ENCODE measurements at regions not wholly inside any gene's neighbourhood (a gene's known extent, or its start where the extent isn't known, plus 50 kb on each side); places are given as distances from the start of the nearest gene placed in this dataset.

- no peak for DNase-seq
Measured at GRCh38 chr17:72208832-72209231, 88.0 kb downstream of the SOX9 start.

GRCh38 chr17:72212041-72212440 is 91.2 kb downstream of the SOX9 start:
- no peak for DNase-seq

- DNase-seq = no peak
Measured at GRCh38 chr17:72215490-72215889, 94.7 kb downstream of the SOX9 start.

- no peak for DNase-seq
Measured at GRCh38 chr17:72215928-72216327, 95.1 kb downstream of the SOX9 start.

- no peak for DNase-seq
Measured at GRCh38 chr17:72219137-72219823, 98.5 kb downstream of the SOX9 start.

- no peak for DNase-seq
Measured at GRCh38 chr17:72219824-72220493, 99.1 kb downstream of the SOX9 start.

GRCh38 chr17:72222661-72223380 is 102.0 kb downstream of the SOX9 start:
- no peak for DNase-seq

- DNase-seq = no peak
Measured at GRCh38 chr17:72223866-72224291, 103.1 kb downstream of the SOX9 start.

- no peak for DNase-seq
Measured at GRCh38 chr17:72226322-72226721, 105.5 kb downstream of the SOX9 start.

GRCh38 chr17:72233986-72234385 is 113.2 kb downstream of the SOX9 start:
- DNase-seq = no peak

- DNase-seq = no peak
Measured at GRCh38 chr17:72234985-72235384, 114.2 kb downstream of the SOX9 start.

GRCh38 chr17:72236980-72237633 is 116.3 kb downstream of the SOX9 start:
- no peak for DNase-seq

- no peak for DNase-seq
Measured at GRCh38 chr17:72238157-72238673, 117.4 kb downstream of the SOX9 start.

GRCh38 chr17:72239548-72239947 is 118.7 kb downstream of the SOX9 start:
- no peak for DNase-seq

GRCh38 chr17:72240333-72240732 is 119.5 kb downstream of the SOX9 start:
- no peak for DNase-seq

GRCh38 chr17:72244494-72244893 is 123.7 kb downstream of the SOX9 start:
- no peak for DNase-seq

- no peak for DNase-seq
Measured at GRCh38 chr17:72244956-72245355, 124.1 kb downstream of the SOX9 start.

GRCh38 chr17:72249441-72249840 is 128.6 kb downstream of the SOX9 start:
- DNase-seq = no peak

- DNase-seq = no peak
Measured at GRCh38 chr17:72250206-72250605, 129.4 kb downstream of the SOX9 start.

- no peak for DNase-seq
Measured at GRCh38 chr17:72253597-72253996, 132.8 kb downstream of the SOX9 start.

- no peak for DNase-seq
Measured at GRCh38 chr17:72254808-72255449, 134.1 kb downstream of the SOX9 start.

GRCh38 chr17:72255481-72255880 is 134.7 kb downstream of the SOX9 start:
- no peak for DNase-seq

Measured in occipital lobe (tissue), 1 donor.